B cell (primary cell): ENCODE measurements at regions not wholly inside any gene's neighbourhood (a gene's known extent, or its start where the extent isn't known, plus 50 kb on each side); places are given as distances from the start of the nearest gene placed in this dataset.

ENCODE experiments used
- ATAC-seq: fragments of 200-7000 bp; cut with Tn5 transposase; one replicate; pipeline ENCODE4 v1.10.0; 2021; ENCODE audit warnings: low read depth, mild to moderate bottlenecking, moderate number of reproducible peaks, moderate library complexity
- CTCF ChIA-PET: fragments of 350-600 bp; sonication (Branson Sonifier 250); formaldehyde crosslinking; loops from one replicate; lab custom pipeline; 2021; ENCODE audit warnings: antibody characterized with exemption, inconsistent platforms; lab: Charles Lee
- POLR2A ChIA-PET: fragments of 350-600 bp; sonication (Branson Sonifier 250); formaldehyde crosslinking; loops from one replicate; lab custom pipeline; 2021; ENCODE audit warnings: antibody characterized with exemption; lab: Charles Lee
- DNase-seq: peaks from one replicate; pipeline ENCODE4 v3.0.0; 2013
- H2AFZ ChIP-seq: 2 replicates; pipeline ENCODE4 v1.6.1; 2012; ENCODE audit warnings: mild to moderate bottlenecking, low read depth, low read length; ENCODE audit not compliant: insufficient read depth, poor library complexity, severe bottlenecking
- H3K27ac ChIP-seq, 2 donors: 1 replicate in 1 of 2; 2 replicates in 1 of 2; pipeline ENCODE4 v1.5.1; 2012 to 2013; ENCODE audit warnings: low read length in 2 of 2, mild to moderate bottlenecking in 2 of 2, moderate library complexity in 1 of 2
- H3K27me3 ChIP-seq, 4 experiments: fragments of 200-600 bp in 1 of 4; sonication (generic) in 1 of 4; replicated peaks in 1 of 4; 1 replicate in 2 of 4; 2 replicates in 2 of 4; pipeline versions ENCODE4 v1.6.1 to v1.7.0; 2013 to 2016; ENCODE audit warnings: low read length in 3 of 4, mild to moderate bottlenecking in 2 of 4, mixed read lengths in 1 of 4, moderate library complexity in 1 of 4; ENCODE audit not compliant: insufficient read depth in 4 of 4, control insufficient read depth in 3 of 4; ENCODE audit errors: control extremely low read depth in 1 of 4
- H3K36me3 ChIP-seq, 2 experiments: replicated peaks in 1 of 2; 1 replicate in 1 of 2; 2 replicates in 1 of 2; pipeline versions ENCODE4 v1.6.1 to v1.7.1; 2013; ENCODE audit warnings: low read length in 1 of 2; ENCODE audit not compliant: insufficient read depth in 2 of 2, control insufficient read depth in 1 of 2; ENCODE audit errors: control extremely low read depth in 1 of 2, extremely low read depth in 1 of 2
- H3K4me1 ChIP-seq, 2 donors: fragments of 200-600 bp in 1 of 2; sonication (generic) in 1 of 2; 1 replicate in 1 of 2; 2 replicates in 1 of 2; pipeline versions ENCODE4 v1.5.1 to v1.6.1; 2013 to 2017; ENCODE audit warnings: low read length in 2 of 2; ENCODE audit not compliant: control insufficient read depth in 2 of 2, insufficient read depth in 2 of 2
- H3K4me2 ChIP-seq: replicated peaks from 2 replicates; pipeline ENCODE3; 2012; ENCODE audit warnings: mild to moderate bottlenecking, low read depth, low read length; ENCODE audit not compliant: poor library complexity, severe bottlenecking
- H3K4me3 ChIP-seq, 5 experiments: fragments of 200-600 bp in 1 of 5; sonication (generic) in 1 of 5; 1 replicate in 3 of 5; 2 replicates in 2 of 5; pipeline versions ENCODE4 v1.5.1 to v1.7.0; 2011 to 2016; ENCODE audit warnings: low read length in 4 of 5, mild to moderate bottlenecking in 4 of 5, low read depth in 2 of 5, control low read depth in 1 of 5, moderate library complexity in 1 of 5; ENCODE audit not compliant: insufficient read depth in 1 of 5; ENCODE audit errors: control extremely low read depth in 1 of 5, extremely low read depth in 1 of 5
- H3K79me2 ChIP-seq: fragments of 200-600 bp; sonication (generic); one replicate; pipeline ENCODE4 v1.6.0; 2016; ENCODE audit warnings: low read length; ENCODE audit not compliant: control insufficient read depth, insufficient read depth
- H3K9ac ChIP-seq: fragments of 200-600 bp; sonication (generic); 2 replicates; pipeline ENCODE4 v1.6.1; 2017; ENCODE audit warnings: mild to moderate bottlenecking, low read length, moderate library complexity
- H3K9me3 ChIP-seq, 3 donors: one replicate each; pipeline versions ENCODE4 v1.6.1 to v1.7.1; 2013; ENCODE audit warnings: low read length in 2 of 3; ENCODE audit not compliant: control insufficient read depth in 2 of 3, insufficient read depth in 1 of 3; ENCODE audit errors: control extremely low read depth in 1 of 3
- H4K20me1 ChIP-seq: 2 replicates; pipeline ENCODE4 v1.6.0; 2012; ENCODE audit warnings: mild to moderate bottlenecking, low read length; ENCODE audit not compliant: insufficient read depth, control insufficient read depth, poor library complexity, severe bottlenecking
- H3K27ac Mint-ChIP-seq: one replicate; pipeline ENCODE4 v1.8.0; 2021; ENCODE audit warnings: mixed read lengths
- H3K27me3 Mint-ChIP-seq: one replicate; pipeline ENCODE4 v1.8.0; 2021; ENCODE audit warnings: mixed read lengths
- H3K4me1 Mint-ChIP-seq: one replicate; pipeline ENCODE4 v1.8.0; 2021; ENCODE audit warnings: mixed read lengths
- H3K4me3 Mint-ChIP-seq: one replicate; pipeline ENCODE4 v1.8.0; 2021; ENCODE audit warnings: mixed read lengths
- H3K9me3 Mint-ChIP-seq: one replicate; pipeline ENCODE4 v1.8.0; 2022; ENCODE audit warnings: mixed read lengths; ENCODE audit not compliant: insufficient read depth
- CTCF ChIP-seq: fragments of 200-600 bp; IDR thresholded peaks from one replicate; pipeline ENCODE4 v1.8.0; 2022; ENCODE audit warnings: antibody characterized with exemption, mild to moderate bottlenecking
- EZH2 ChIP-seq: IDR thresholded peaks from 2 replicates; pipeline ENCODE4 v1.6.1; 2012; ENCODE audit warnings: borderline replicate concordance, low read depth, mild to moderate bottlenecking, moderate library complexity, low read length; ENCODE audit not compliant: insufficient read depth, poor library complexity, severe bottlenecking
- WGBS: methylation state at CpG from one replicate; pipeline ENCODE4 v1.1.5; 2013; ENCODE audit warnings: missing lambda C conversion rate; ENCODE audit not compliant: insufficient coverage; 5-methylcytosine and 5-hydroxymethylcytosine counted together
- intact Hi-C: fragments of 100-400 bp; cut with micrococcal nuclease; formaldehyde crosslinking; loops from one replicate; pipeline ENCODE4 v1.10.0; 2022

- Mint-ChIP-seq H3K4me1 (no peaks in the 10 kb centered on the region), H3K27me3 (no peaks in the 10 kb centered on the region), H3K4me3 (no peak overlapping the region), H3K27ac (no peak overlapping the region), H3K9me3 (no peaks in the 10 kb centered on the region)
- intact Hi-C loops, result no loop called here
- H3K4me2 ChIP-seq, result no peak overlapping the region
- WGBS, result 25% methylated on average over 2 of the region's 4 CpGs
- H3K27me3 ChIP-seq, result no peaks in the 10 kb centered on the region
- no peak for ATAC-seq
- no peak overlapping the region for H3K27ac ChIP-seq
- ChIA-PET POLR2A (no interaction called here), CTCF (interaction anchor here (1.0 kb wide), 1 partner anchor 9 kb away, joined by 5 read pairs; no protein-coding TSS in a partner anchor)
- no peak overlapping the region for H3K9ac ChIP-seq
- no peak overlapping the region for H2AFZ ChIP-seq
- no peak for TF ChIP-seq EZH2
- TF ChIP-seq CTCF, result no peak
- peaks cover 0 to 6% (median 0%) of the 10 kb centered on the region in 3 donors for H3K9me3 ChIP-seq
- no peak overlapping the region for H3K4me3 ChIP-seq
- DNase-seq, result peak; percentile 14
- H3K79me2 ChIP-seq, result no peaks in the 10 kb centered on the region
- H3K36me3 ChIP-seq, result no peaks in the 10 kb centered on the region
- H3K4me1 ChIP-seq, result no peaks in the 10 kb centered on the region
- no peaks in the 10 kb centered on the region for H4K20me1 ChIP-seq
Observed at GRCh38 chr11:92886243-92886905, 83.1 kb upstream of the MTNR1B start.

DNA sequence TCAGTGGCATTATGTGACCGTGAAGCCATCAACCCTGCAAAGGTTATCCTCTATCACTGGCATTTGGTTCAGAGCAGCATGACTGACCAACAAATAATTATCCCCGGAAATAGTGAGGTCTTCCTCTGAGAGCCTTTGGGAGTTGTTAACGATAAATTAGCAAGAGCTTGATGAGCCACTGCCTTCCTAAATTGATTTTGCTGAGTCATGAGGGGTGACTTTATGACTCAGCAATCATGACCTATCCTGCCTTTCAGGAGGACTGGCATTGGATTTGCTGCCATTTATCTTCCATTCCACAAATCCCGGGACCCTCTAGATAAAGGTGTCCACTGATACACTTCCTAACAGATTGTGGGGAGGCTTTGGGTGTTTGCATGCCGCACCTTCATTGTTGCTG, 80.8 kb upstream of the MTNR1B start:
- no peaks in the 10 kb centered on the region for H3K27me3 ChIP-seq
- Mint-ChIP-seq H3K4me3 (no peak overlapping the region), H3K27ac (no peak overlapping the region), H3K27me3 (no peaks in the 10 kb centered on the region), H3K9me3 (no peaks in the 10 kb centered on the region), H3K4me1 (no peaks in the 10 kb centered on the region)
- DNase-seq (no peak), ATAC-seq (no peak)
- H4K20me1 ChIP-seq, result no peaks in the 10 kb centered on the region
- TF ChIP-seq CTCF (no peak), EZH2 (no peak)
- no peak overlapping the region for H2AFZ ChIP-seq
- H3K4me3 ChIP-seq, result no peak overlapping the region
- H3K9ac ChIP-seq, result no peak overlapping the region
- H3K9me3 ChIP-seq, result no peaks in the 10 kb centered on the region
- no peak overlapping the region for H3K4me2 ChIP-seq
- no peak overlapping the region for H3K27ac ChIP-seq
- no peaks in the 10 kb centered on the region for H3K4me1 ChIP-seq
- CTCF ChIA-PET, result no interaction called here
- H3K36me3 ChIP-seq, result no peaks in the 10 kb centered on the region
- POLR2A ChIA-PET, result no interaction called here
- WGBS, result 0% methylated on average over 1 of the region's 5 CpGs
- no peaks in the 10 kb centered on the region for H3K79me2 ChIP-seq
- intact Hi-C loops, result no loop called here
